ENCODE measurements at regions not wholly inside any gene's neighbourhood (a gene's known extent, or its start where the extent isn't known, plus 50 kb on each side); places are given as distances from the start of the nearest gene placed in this dataset.
"Not testable (repeated sequence)": the region's sequence is repeated elsewhere in the genome, so short reads cannot be mapped to it uniquely, and the experiment has no call there.

- H4K91ac ChIP-seq (replicated peaks; ENCODE audit: insufficient read length, low read length); POLR2A ChIA-PET (ENCODE audit: partially characterized antibody); FAIRE-seq; H3K36me3 ChIP-seq (ENCODE audit: control insufficient read depth in 2 of 4, insufficient read depth in 4 of 4, low read length in 3 of 4); H3K27ac ChIP-seq (ENCODE audit: low read depth, low read length); H2BK20ac ChIP-seq (ENCODE audit: low read length); H2AFZ ChIP-seq (ENCODE audit: low read length); H3K14ac ChIP-seq (ENCODE audit: insufficient read length); H3K79me1 ChIP-seq (ENCODE audit: low read depth, low read length); H3K9ac ChIP-seq (replicated peaks in 1 of 4; ENCODE audit: extremely low read depth in 1 of 4, low read depth in 3 of 4, low read length in 3 of 4); H3K4ac ChIP-seq (replicated peaks; ENCODE audit: insufficient read length, low read depth, low read length); H2BK15ac ChIP-seq (ENCODE audit: low read length); H2BK120ac ChIP-seq (replicated peaks; ENCODE audit: low read depth, low read length); H2AK5ac ChIP-seq (ENCODE audit: low read depth, low read length); H2BK12ac ChIP-seq (ENCODE audit: low read depth, low read length); H4K5ac ChIP-seq (ENCODE audit: insufficient read length, low read depth, low read length); H3K4me3 ChIP-seq (ENCODE audit: extremely low read depth in 1 of 4, insufficient read depth in 2 of 4, low read depth in 3 of 4, low read length in 4 of 4); H3K27me3 ChIP-seq (replicated peaks in 1 of 4; ENCODE audit: control insufficient read depth in 3 of 4, extremely low read depth in 1 of 4, insufficient read depth in 3 of 4, low read length in 3 of 4); H3K18ac ChIP-seq (ENCODE audit: extremely low read depth, low read length); H3K4me1 ChIP-seq (replicated peaks in 1 of 4; ENCODE audit: control insufficient read depth in 3 of 4, insufficient read depth in 4 of 4, low read length in 3 of 4); CTCF ChIA-PET (ENCODE audit: partially characterized antibody); H3K4me2 ChIP-seq (ENCODE audit: insufficient read depth in 1 of 2, low read depth in 2 of 2, low read length in 2 of 2); H3K23ac ChIP-seq (ENCODE audit: insufficient read length); DNase-seq (ENCODE audit: low read depth in 1 of 2, low spot score in 2 of 2); H3K56ac ChIP-seq (replicated peaks; ENCODE audit: insufficient read length, low read depth, low read length); H3K9me3 ChIP-seq (ENCODE audit: insufficient read depth in 2 of 2, low read depth in 1 of 2, low read length in 1 of 2); H4K20me1 ChIP-seq (replicated peaks in 1 of 2; ENCODE audit: control insufficient read depth in 1 of 2, insufficient read depth in 2 of 2, low read length in 2 of 2); H3K79me2 ChIP-seq (ENCODE audit: control insufficient read depth in 1 of 2, insufficient read depth in 2 of 2, low read length in 2 of 2); H2BK5ac ChIP-seq (ENCODE audit: low read depth, low read length); H4K8ac ChIP-seq (ENCODE audit: extremely low read depth, insufficient read depth, low read length); H3K23me2 ChIP-seq (ENCODE audit: low read depth, low read length): not testable (repeated sequence)
- 78% methylated on average over 6 of the region's 9 CpGs; no CpG with 5 or more reads in 1 of the 2 experiments for WGBS, 2 experiments (ENCODE audit: extremely low coverage in 1 of 2, insufficient coverage in 1 of 2, insufficient read length in 1 of 2, insufficient replicate concordance in 2 of 2, low coverage in 1 of 2, low lambda C conversion rate in 2 of 2, missing lambda C conversion rate in 1 of 2)
Observed at GRCh38 chr2:111430817-111431661, 310.3 kb downstream of the BCL2L11 start.

GRCh38 chr2:111432423-111432822 lies 311.7 kb downstream of the BCL2L11 start:
- H2AFZ ChIP-seq (ENCODE audit: low read length); H2AK5ac ChIP-seq (ENCODE audit: low read depth, low read length); H4K5ac ChIP-seq (ENCODE audit: insufficient read length, low read depth, low read length); H3K27ac ChIP-seq (ENCODE audit: low read depth, low read length); H3K4ac ChIP-seq (replicated peaks; ENCODE audit: insufficient read length, low read depth, low read length); H3K79me1 ChIP-seq (ENCODE audit: low read depth, low read length); H2BK15ac ChIP-seq (ENCODE audit: low read length); H3K4me2 ChIP-seq (ENCODE audit: insufficient read depth in 1 of 2, low read depth in 2 of 2, low read length in 2 of 2); H3K4me3 ChIP-seq (ENCODE audit: extremely low read depth in 1 of 4, insufficient read depth in 2 of 4, low read depth in 3 of 4, low read length in 4 of 4); DNase-seq (ENCODE audit: low read depth in 1 of 2, low spot score in 2 of 2); H3K79me2 ChIP-seq (ENCODE audit: control insufficient read depth in 1 of 2, insufficient read depth in 2 of 2, low read length in 2 of 2); H4K8ac ChIP-seq (ENCODE audit: extremely low read depth, insufficient read depth, low read length); H3K36me3 ChIP-seq (ENCODE audit: control insufficient read depth in 2 of 4, insufficient read depth in 4 of 4, low read length in 3 of 4); H3K23me2 ChIP-seq (ENCODE audit: low read depth, low read length); H3K18ac ChIP-seq (ENCODE audit: extremely low read depth, low read length); H3K23ac ChIP-seq (ENCODE audit: insufficient read length); H3K9me3 ChIP-seq (ENCODE audit: insufficient read depth in 2 of 2, low read depth in 1 of 2, low read length in 1 of 2); H4K20me1 ChIP-seq (replicated peaks in 1 of 2; ENCODE audit: control insufficient read depth in 1 of 2, insufficient read depth in 2 of 2, low read length in 2 of 2); H2BK20ac ChIP-seq (ENCODE audit: low read length); H3K4me1 ChIP-seq (replicated peaks in 1 of 4; ENCODE audit: control insufficient read depth in 3 of 4, insufficient read depth in 4 of 4, low read length in 3 of 4); POLR2A ChIA-PET (ENCODE audit: partially characterized antibody); H3K9ac ChIP-seq (replicated peaks in 1 of 4; ENCODE audit: extremely low read depth in 1 of 4, low read depth in 3 of 4, low read length in 3 of 4); CTCF ChIA-PET (ENCODE audit: partially characterized antibody); H3K27me3 ChIP-seq (replicated peaks in 1 of 4; ENCODE audit: control insufficient read depth in 3 of 4, extremely low read depth in 1 of 4, insufficient read depth in 3 of 4, low read length in 3 of 4); H2BK5ac ChIP-seq (ENCODE audit: low read depth, low read length); H2BK12ac ChIP-seq (ENCODE audit: low read depth, low read length); H3K14ac ChIP-seq (ENCODE audit: insufficient read length); H4K91ac ChIP-seq (replicated peaks; ENCODE audit: insufficient read length, low read length); FAIRE-seq; H2BK120ac ChIP-seq (replicated peaks; ENCODE audit: low read depth, low read length); H3K56ac ChIP-seq (replicated peaks; ENCODE audit: insufficient read length, low read depth, low read length): not testable (repeated sequence)
- 75% methylated on average over 3 of the region's 3 CpGs; no CpG with 5 or more reads in 1 of the 2 experiments for WGBS, 2 experiments (ENCODE audit: extremely low coverage in 1 of 2, insufficient coverage in 1 of 2, insufficient read length in 1 of 2, insufficient replicate concordance in 2 of 2, low coverage in 1 of 2, low lambda C conversion rate in 2 of 2, missing lambda C conversion rate in 1 of 2)

All from H1 (cell line).